Neural progenitor cell (in vitro differentiated cells): ENCODE measurements at regions not wholly inside any gene's neighbourhood (a gene's known extent, or its start where the extent isn't known, plus 50 kb on each side); places are given as distances from the start of the nearest gene placed in this dataset.

Source experiments
- DNase-seq: peaks from one replicate; pipeline ENCODE4 v3.0.0-alpha.2; 2016; ENCODE audit warnings: low spot score
- H2AFZ ChIP-seq: fragments of 200-600 bp; sonication (generic); replicated peaks from 2 replicates; pipeline ENCODE4 v1.6.1; 2016; ENCODE audit warnings: antibody characterized with exemption
- H3F3A ChIP-seq: fragments of 200-600 bp; sonication (generic); 2 replicates; pipeline ENCODE4 v1.6.1; 2016; ENCODE audit warnings: antibody characterized with exemption, low read depth
- H3K27ac ChIP-seq: fragments of 200-600 bp; sonication (generic); 2 replicates; pipeline ENCODE4 v1.5.1; 2016; ENCODE audit warnings: mild to moderate bottlenecking
- H3K27me3 ChIP-seq: fragments of 200-600 bp; sonication (generic); 2 replicates; pipeline ENCODE4 v1.6.1; 2016; ENCODE audit warnings: mild to moderate bottlenecking, moderate library complexity
- H3K36me3 ChIP-seq: fragments of 200-600 bp; sonication (generic); 2 replicates; pipeline ENCODE4 v1.5.1; 2016
- H3K4me1 ChIP-seq: fragments of 200-600 bp; sonication (generic); 2 replicates; pipeline ENCODE4 v1.6.1; 2016; ENCODE audit warnings: mixed run types
- H3K4me2 ChIP-seq: fragments of 200-600 bp; sonication (generic); 2 replicates; pipeline ENCODE4 v1.6.1; 2016
- H3K4me3 ChIP-seq: fragments of 200-600 bp; sonication (generic); 2 replicates; pipeline ENCODE4 v1.5.1; 2016
- H3K79me2 ChIP-seq: fragments of 200-600 bp; sonication (generic); 2 replicates; pipeline ENCODE4 v1.6.1; 2016; ENCODE audit warnings: low read depth
- H3K9ac ChIP-seq: fragments of 200-600 bp; sonication (generic); 2 replicates; pipeline ENCODE4 v1.6.1; 2016
- H3K9me3 ChIP-seq: fragments of 200-600 bp; sonication (generic); 2 replicates; pipeline ENCODE4 v1.5.1; 2016; ENCODE audit warnings: low read depth
- H4K20me1 ChIP-seq: fragments of 200-600 bp; sonication (generic); 2 replicates; pipeline ENCODE4 v1.6.1; 2016; ENCODE audit warnings: low read depth
- H3K27ac Mint-ChIP-seq: 3 replicates; pipeline ENCODE4 v1.8.0; 2021; ENCODE audit warnings: mixed read lengths
- H3K27me3 Mint-ChIP-seq: 2 replicates; pipeline ENCODE4 v1.8.0; 2022; ENCODE audit warnings: low read depth, mild to moderate bottlenecking, inconsistent platforms, moderate library complexity, mixed read lengths; ENCODE audit not compliant: insufficient read depth
- H3K36me3 Mint-ChIP-seq: 3 replicates; pipeline ENCODE4 v1.8.0; 2021; ENCODE audit warnings: mixed read lengths
- H3K4me1 Mint-ChIP-seq: 3 replicates; pipeline ENCODE4 v1.8.0; 2021; ENCODE audit warnings: mixed read lengths
- H3K4me3 Mint-ChIP-seq: 3 replicates; pipeline ENCODE4 v1.8.0; 2021; ENCODE audit warnings: mild to moderate bottlenecking, moderate library complexity, mixed read lengths
- H3K9me3 Mint-ChIP-seq: 3 replicates; pipeline ENCODE4 v1.8.0; 2020; ENCODE audit warnings: mixed read lengths
- CTCF ChIP-seq: fragments of 200-600 bp; sonication (generic); IDR thresholded peaks from 2 replicates; pipeline ENCODE4 v1.5.1; 2017; ENCODE audit warnings: antibody characterized with exemption, mild to moderate bottlenecking
- EZH2 ChIP-seq: fragments of 200-600 bp; sonication (generic); IDR thresholded peaks from 2 replicates; pipeline ENCODE4 v1.6.1; 2017; ENCODE audit warnings: antibody characterized with exemption, mild to moderate bottlenecking, moderate library complexity
- EZH2phosphoT487 ChIP-seq: fragments of 200-600 bp; sonication (generic); IDR thresholded peaks from 2 replicates; pipeline ENCODE4 v1.6.1; 2017; ENCODE audit warnings: antibody characterized with exemption

GRCh38 chr6:125529061-125529460 is 220.4 kb upstream of the HEY2 start:
- peak; percentile 18 for DNase-seq

DNA sequence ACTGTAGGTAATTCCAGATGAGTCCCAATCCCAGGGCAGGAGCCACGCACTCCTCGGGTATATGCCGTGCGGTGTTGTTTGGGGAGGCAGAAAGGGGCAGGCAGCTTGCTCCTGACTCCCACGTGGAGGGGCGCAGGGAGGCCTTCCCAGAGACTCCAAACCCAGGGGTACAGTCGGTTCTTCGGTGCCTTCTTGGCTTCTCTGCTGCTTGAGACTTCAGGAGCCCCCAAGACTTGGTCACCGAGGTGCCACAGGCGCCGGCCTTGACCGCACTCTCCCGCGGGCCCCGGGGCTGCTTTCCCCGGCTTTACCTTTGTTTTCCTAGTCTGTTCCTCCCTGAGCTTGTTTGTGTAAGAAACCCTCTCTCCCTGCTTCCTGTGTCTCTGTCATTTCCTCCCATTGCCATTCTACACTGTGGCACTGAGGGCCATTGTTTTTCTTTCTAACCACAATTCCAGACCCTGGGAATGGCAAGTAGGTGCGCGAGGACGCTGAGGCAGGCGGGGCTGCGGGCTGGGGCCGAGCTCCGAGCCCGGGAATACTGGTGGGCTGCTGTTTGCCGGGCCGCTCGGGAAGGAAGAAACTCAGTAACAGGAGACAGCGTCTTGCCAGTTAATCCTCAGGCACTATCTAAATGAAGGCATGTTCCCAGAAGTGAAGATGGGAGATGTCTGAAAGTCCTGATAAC is 215.6 kb upstream of the HEY2 start:
- Mint-ChIP-seq H3K9me3 (peaks cover 6% of the 10 kb centered on the region), H3K4me1 (peaks cover 32% of the 10 kb centered on the region), H3K4me3 (no peak overlapping the region), H3K36me3 (no peaks in the 10 kb centered on the region), H3K27me3 (peaks cover 4% of the 10 kb centered on the region), H3K27ac (peak overlapping the region; percentile 64)
- H2AFZ ChIP-seq, result peak overlapping the region; percentile 86
- peak overlapping the region; percentile 46 for H3K4me2 ChIP-seq
- H3K4me1 ChIP-seq, result peaks cover 27% of the 10 kb centered on the region
- H3K4me3 ChIP-seq, result peak overlapping the region; percentile 8
- H3K79me2 ChIP-seq, result no peaks in the 10 kb centered on the region
- H3K9me3 ChIP-seq, result no peaks in the 10 kb centered on the region
- peaks cover 22% of the 10 kb centered on the region for H3K27me3 ChIP-seq
- peak; percentile 71 for DNase-seq
- peaks cover 15% of the 10 kb centered on the region for H3F3A ChIP-seq
- H3K9ac ChIP-seq, result no peak overlapping the region
- H3K36me3 ChIP-seq, result no peaks in the 10 kb centered on the region
- no peak overlapping the region for H3K27ac ChIP-seq
- TF ChIP-seq CTCF, result no peak
- no peak for TF ChIP-seq EZH2
- no peak for TF ChIP-seq EZH2phosphoT487
- no peaks in the 10 kb centered on the region for H4K20me1 ChIP-seq

More at GRCh38 chr6:125529061-125529460, 220.4 kb upstream of the HEY2 start:
- Mint-ChIP-seq H3K27ac (peak overlapping the region; percentile 88), H3K4me1 (peaks cover 26% of the 10 kb centered on the region), H3K36me3 (no peaks in the 10 kb centered on the region), H3K27me3 (peaks cover 4% of the 10 kb centered on the region), H3K9me3 (peaks cover 6% of the 10 kb centered on the region), H3K4me3 (peak overlapping the region; percentile 68)
- Histone ChIP-seq H2AFZ (peak overlapping the region; percentile 35), H3K4me1 (peaks cover 38% of the 10 kb centered on the region), H4K20me1 (no peaks in the 10 kb centered on the region), H3K27me3 (peaks cover 6% of the 10 kb centered on the region), H3K4me2 (peak overlapping the region; percentile 71), H3K79me2 (no peaks in the 10 kb centered on the region), H3K9me3 (no peaks in the 10 kb centered on the region), H3K27ac (peak overlapping the region; percentile 63), H3K36me3 (no peaks in the 10 kb centered on the region), H3K4me3 (peak overlapping the region; percentile 20), H3F3A (peaks cover 16% of the 10 kb centered on the region), H3K9ac (no peak overlapping the region)
- TF ChIP-seq EZH2 (no peak), CTCF (no peak), EZH2phosphoT487 (no peak)

DNA sequence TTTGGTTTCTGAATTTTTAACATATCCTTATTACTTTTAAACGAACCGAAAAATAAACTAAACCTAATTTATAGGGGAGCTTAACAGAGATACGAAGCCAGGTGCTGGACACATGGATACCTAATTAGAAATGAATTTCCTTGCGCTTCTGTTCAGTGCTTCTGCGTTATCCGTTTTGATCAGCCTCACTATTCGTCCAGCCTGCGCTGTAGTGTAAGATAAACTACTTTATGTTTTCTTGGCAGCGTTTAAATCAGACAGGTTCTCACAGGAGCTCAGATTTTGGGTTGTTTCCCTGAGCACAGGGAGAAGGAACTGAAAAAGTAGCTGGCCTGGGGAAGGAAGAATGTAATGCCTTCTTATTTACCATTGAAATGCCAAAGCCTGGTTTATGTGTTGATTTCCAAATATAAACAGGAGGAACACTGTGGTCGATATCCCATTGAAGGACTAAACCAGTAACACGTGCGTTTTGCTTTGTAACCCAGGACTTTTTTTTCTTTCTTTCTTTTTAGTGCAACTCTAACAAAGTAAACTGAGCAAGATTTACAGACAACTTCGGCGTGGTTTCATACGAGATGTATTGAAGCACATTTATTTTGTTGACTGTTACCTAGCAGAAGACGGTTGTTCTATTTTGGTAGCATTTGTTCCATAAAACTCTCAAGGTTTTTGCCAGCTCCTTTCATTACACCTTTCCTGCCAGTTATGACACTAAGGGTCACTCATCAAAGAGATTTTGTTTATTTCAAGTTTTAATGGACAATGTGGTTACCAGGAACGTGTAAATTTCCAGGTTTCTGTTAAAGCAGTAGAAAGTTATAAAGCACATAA is 214.8 kb upstream of the HEY2 start:
- peak overlapping the region; percentile 46 for H3K4me2 ChIP-seq

More for the DNA sequence above, 214.8 kb upstream of the HEY2 start:
- no peak overlapping the region for H3K27ac ChIP-seq
- peaks cover 7% of the 10 kb centered on the region for H3F3A ChIP-seq
- no peak for TF ChIP-seq EZH2phosphoT487
- no peak for TF ChIP-seq CTCF
- H3K36me3 ChIP-seq, result no peaks in the 10 kb centered on the region
- no peak overlapping the region for H3K4me3 Mint-ChIP-seq
- no peaks in the 10 kb centered on the region for H3K9me3 ChIP-seq
- peaks cover 19% of the 10 kb centered on the region for H3K4me1 ChIP-seq
- no peak overlapping the region for H3K9ac ChIP-seq
- H3K4me3 ChIP-seq, result peak overlapping the region; percentile 8
- peak overlapping the region; percentile 86 for H2AFZ ChIP-seq
- no peak overlapping the region for H3K27ac Mint-ChIP-seq
- DNase-seq, result no peak
- H3K36me3 Mint-ChIP-seq, result no peaks in the 10 kb centered on the region
- peaks cover 24% of the 10 kb centered on the region for H3K4me1 Mint-ChIP-seq
- H3K79me2 ChIP-seq, result no peaks in the 10 kb centered on the region
- peaks cover 6% of the 10 kb centered on the region for H3K9me3 Mint-ChIP-seq
- no peaks in the 10 kb centered on the region for H4K20me1 ChIP-seq
- H3K27me3 ChIP-seq, result peaks cover 22% of the 10 kb centered on the region
- H3K27me3 Mint-ChIP-seq, result peaks cover 4% of the 10 kb centered on the region
